ENCODE measurements at regions not wholly inside any gene's neighbourhood (a gene's known extent, or its start where the extent isn't known, plus 50 kb on each side); places are given as distances from the start of the nearest gene placed in this dataset.

DNA sequence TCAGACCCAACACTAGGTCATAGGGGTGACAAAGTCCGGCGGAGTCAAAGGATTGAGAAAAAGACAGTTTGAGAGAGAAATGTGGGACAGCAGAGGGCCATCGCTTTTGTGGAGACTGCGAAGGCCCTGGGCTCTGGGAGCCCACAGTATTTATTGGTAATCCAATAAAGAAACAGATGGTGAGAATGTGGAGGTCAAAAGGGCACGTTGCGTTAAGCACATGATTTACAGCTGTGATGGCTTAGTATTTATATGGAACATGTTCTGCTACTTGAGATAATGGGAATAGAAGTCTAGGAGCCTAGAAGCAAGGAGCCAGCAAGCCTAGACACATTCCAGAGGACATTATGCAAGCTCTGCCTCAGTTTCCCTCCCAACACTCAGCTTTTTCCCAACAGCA is 2521.1 kb downstream of the PCDH9 start:
- H2AFZ ChIP-seq (ENCODE audit: low read depth, low read length) = peak overlapping the region; percentile 30
- ChIA-PET POLR2A (no interaction called here), CTCF (interaction anchor here (1.0 kb wide), 1 partner anchor 11 kb away, joined by 4 read pairs; no protein-coding TSS in a partner anchor)
- no peaks in the 10 kb centered on the region for H3K79me2 ChIP-seq (ENCODE audit: control insufficient read depth, insufficient read depth, low read length)
- no peak overlapping the region for H3K4me3 ChIP-seq (replicated peaks in 1 of 3; ENCODE audit: insufficient read depth in 1 of 3, low read depth in 1 of 3, low read length in 3 of 3)
- no peaks in the 10 kb centered on the region for H3K36me3 ChIP-seq (ENCODE audit: control insufficient read depth in 2 of 2, extremely low read depth in 1 of 2, insufficient read depth in 2 of 2, low read length in 2 of 2)
- BruUV-seq (replicated peaks) = no TSS peak
- DNase-seq (ENCODE audit: low read depth, low spot score) (no peak), FAIRE-seq (no peak)
- TF ChIP-seq FOS (IDR thresholded peaks at IDR 0.05; ENCODE audit: borderline replicate concordance, insufficient read depth, low read length) (no peak), GATA2 (IDR thresholded peaks at IDR 0.05; ENCODE audit: insufficient read depth, insufficient read length, low read depth, low read length) (no peak), POLR2A (IDR thresholded peaks at IDR 0.05; ENCODE audit: low read depth, low read length) (no peak), POLR2AphosphoS5 (IDR thresholded peaks at IDR 0.05; ENCODE audit: insufficient read depth, low read depth, low read length) (no peak), EZH2 (IDR thresholded peaks at IDR 0.05; ENCODE audit: borderline replicate concordance, low read depth, low read length, severe bottlenecking) (no peak), MYC (IDR thresholded peaks at IDR 0.05; ENCODE audit: low read depth, low read length) (no peak), JUN (IDR thresholded peaks at IDR 0.05; ENCODE audit: borderline replicate concordance, insufficient read depth, insufficient read length, low read depth) (no peak), CTCF (IDR thresholded peaks at IDR 0.05; ENCODE audit: extremely low read depth in 1 of 2, insufficient read depth in 1 of 2, low read depth in 1 of 2, low read length in 2 of 2) (no peak)
- TF ChIP-seq, protein P1, sequence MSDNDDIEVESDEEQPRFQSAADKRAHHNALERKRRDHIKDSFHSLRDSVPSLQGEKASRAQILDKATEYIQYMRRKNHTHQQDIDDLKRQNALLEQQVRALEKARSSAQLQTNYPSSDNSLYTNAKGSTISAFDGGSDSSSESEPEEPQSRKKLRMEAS (IDR thresholded peaks at IDR 0.05; ENCODE audit: insufficient read depth, insufficient read length) = no peak
- H3K9me3 ChIP-seq (replicated peaks; ENCODE audit: control insufficient read depth, insufficient read depth, low read length) = no peaks in the 10 kb centered on the region
- H3K9me1 ChIP-seq (replicated peaks; ENCODE audit: control insufficient read depth, extremely low read depth, insufficient read depth, low read length) = no peaks in the 10 kb centered on the region
- no peaks in the 10 kb centered on the region for H4K20me1 ChIP-seq (replicated peaks; ENCODE audit: control insufficient read depth, extremely low read depth, insufficient read depth, low read length)
- intact Hi-C loops (cut with micrococcal nuclease) (no loop called here), dilution Hi-C loops (cut with MboI; ENCODE audit: extremely low pct_ligation_motif_present, low sequenced_read_pairs) (no loop called here)
- no peaks in the 10 kb centered on the region for H3K27me3 ChIP-seq (ENCODE audit: control insufficient read depth in 2 of 2, insufficient read depth in 2 of 2, low read length in 2 of 2)
- H3K9ac ChIP-seq (replicated peaks; ENCODE audit: extremely low read depth, insufficient read depth, low read length) = no peak overlapping the region
- H3K27ac ChIP-seq (ENCODE audit: insufficient read depth, low read depth, low read length) = no peak overlapping the region
- H3K4me1 ChIP-seq (ENCODE audit: control insufficient read depth, extremely low read depth, insufficient read depth, low read length) = no peaks in the 10 kb centered on the region
- H3K4me2 ChIP-seq (ENCODE audit: insufficient read depth, low read length) = no peak overlapping the region

Data from endothelial cell of umbilical vein (primary cell).